BLaER1 (cell line): ENCODE measurements at regions not wholly inside any gene's neighbourhood (a gene's known extent, or its start where the extent isn't known, plus 50 kb on each side); places are given as distances from the start of the nearest gene placed in this dataset.

Source experiments
- H3K27ac ChIP-seq: shearing (Covaris generic); formaldehyde crosslinking; 2 replicates; pipeline ENCODE4 v1.8.1; 2022
- H3K27me3 ChIP-seq: shearing (Covaris generic); formaldehyde crosslinking; 2 replicates; pipeline ENCODE4 v1.8.1; 2022
- H3K36me3 ChIP-seq: shearing (Covaris generic); formaldehyde crosslinking; 2 replicates; pipeline ENCODE4 v1.8.1; 2022
- H3K4me1 ChIP-seq: shearing (Covaris generic); formaldehyde crosslinking; 2 replicates; pipeline ENCODE4 v1.8.1; 2022
- H3K4me2 ChIP-seq: shearing (Covaris generic); formaldehyde crosslinking; 2 replicates; pipeline ENCODE4 v1.8.1; 2022
- H3K4me3 ChIP-seq: shearing (Covaris generic); formaldehyde crosslinking; 2 replicates; pipeline ENCODE4 v1.8.1; 2022
- H3K9ac ChIP-seq: shearing (Covaris generic); formaldehyde crosslinking; 2 replicates; pipeline ENCODE4 v1.8.1; 2022
- H3K9me3 ChIP-seq: shearing (Covaris generic); formaldehyde crosslinking; 2 replicates; pipeline ENCODE4 v1.8.1; 2022
- H4K20me1 ChIP-seq: shearing (Covaris generic); formaldehyde crosslinking; 2 replicates; pipeline ENCODE4 v1.8.1; 2022
- Cebpa-rat ChIP-seq: shearing (Covaris generic); IDR thresholded peaks from 2 replicates; pipeline ENCODE4 v1.8.1; 2022

DNA sequence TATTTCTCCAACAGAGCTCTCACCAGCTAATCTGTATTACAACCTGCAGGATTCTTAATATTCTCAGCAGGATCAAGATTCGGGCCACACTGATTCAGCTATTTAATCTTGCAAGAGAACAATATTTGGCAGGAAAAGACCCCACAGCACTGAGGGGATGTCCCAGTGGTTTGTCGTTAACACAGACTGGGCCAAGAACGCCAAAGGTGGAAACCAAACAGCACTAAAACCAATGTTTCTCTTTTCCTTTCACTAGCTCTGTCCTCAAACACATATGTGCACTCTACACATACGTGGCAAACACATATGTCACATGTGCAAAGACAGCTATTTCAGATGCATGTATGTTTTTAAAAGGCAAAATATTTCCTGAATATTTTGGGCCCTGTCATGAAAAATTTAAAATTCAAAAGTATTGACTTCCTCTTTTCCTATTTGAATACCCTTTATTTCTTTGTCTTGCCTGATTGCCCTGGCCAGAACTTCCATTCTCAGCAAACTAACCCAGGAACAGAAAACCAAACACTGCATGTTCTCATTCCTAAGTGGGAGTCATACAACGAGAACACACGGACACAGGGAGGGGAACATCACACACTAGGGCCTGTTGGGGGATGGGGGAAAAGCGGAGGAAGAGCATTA, 51.7 kb upstream of the NEBL start:
- H3K4me1 ChIP-seq, result peaks cover 7% of the 10 kb centered on the region; the same call in 1 of the 2 replicates
- no peaks in the 10 kb centered on the region for H3K27me3 ChIP-seq
- TF ChIP-seq Cebpa-rat, result no peak

More for the DNA sequence above, 51.7 kb upstream of the NEBL start:
- Histone ChIP-seq H3K9me3 (no peaks in the 10 kb centered on the region), H3K4me3 (no peak overlapping the region), H3K9ac (no peak overlapping the region), H3K4me2 (peak overlapping the region; percentile 32; the same call in 1 of the 2 replicates), H3K36me3 (no peaks in the 10 kb centered on the region), H4K20me1 (no peaks in the 10 kb centered on the region), H3K27ac (no peak overlapping the region)
